ACC112 (cell line): ENCODE measurements at regions not wholly inside any gene's neighbourhood (a gene's known extent, or its start where the extent isn't known, plus 50 kb on each side); places are given as distances from the start of the nearest gene placed in this dataset.
"Not testable (repeated sequence)": the region's sequence is repeated elsewhere in the genome, so short reads cannot be mapped to it uniquely, and the experiment has no call there.

Source experiments
- H2AFZ ChIP-seq: fragments of 200-600 bp; sonication (generic); one replicate; pipeline ENCODE4 v1.6.0; 2017; ENCODE audit warnings: antibody characterized with exemption, low read length; ENCODE audit not compliant: unreplicated experiment
- H3K27ac ChIP-seq: fragments of 200-600 bp; sonication (generic); 2 replicates; pipeline ENCODE4 v1.5.1; 2014; ENCODE audit warnings: low read depth, mild to moderate bottlenecking, antibody characterized with exemption, low read length, moderate library complexity
- H3K27me3 ChIP-seq: fragments of 200-600 bp; sonication (generic); 2 replicates; pipeline ENCODE4 v1.6.1; 2014; ENCODE audit warnings: mild to moderate bottlenecking, antibody characterized with exemption, low read length, moderate library complexity, mixed read lengths; ENCODE audit not compliant: insufficient read depth
- H3K36me3 ChIP-seq: fragments of 200-600 bp; sonication (generic); 2 replicates; pipeline ENCODE4 v1.6.1; 2016; ENCODE audit warnings: mild to moderate bottlenecking, antibody characterized with exemption, low read length, moderate library complexity, mixed read lengths; ENCODE audit not compliant: insufficient read depth
- H3K4me1 ChIP-seq: fragments of 200-600 bp; sonication (generic); one replicate; pipeline ENCODE4 v1.6.1; 2016; ENCODE audit warnings: low read length, mixed read lengths; ENCODE audit not compliant: insufficient read depth, unreplicated experiment, control insufficient read depth
- H3K4me3 ChIP-seq: fragments of 200-600 bp; sonication (generic); 2 replicates; pipeline ENCODE4 v1.5.1; 2014; ENCODE audit warnings: mild to moderate bottlenecking, low read depth, low read length
- H3K79me2 ChIP-seq: fragments of 200-600 bp; sonication (generic); one replicate; pipeline ENCODE4 v1.6.0; 2016; ENCODE audit warnings: low read length; ENCODE audit not compliant: control insufficient read depth, unreplicated experiment, insufficient read depth

- Histone ChIP-seq H3K36me3 (no peaks in the 10 kb centered on the region), H3K4me3 (no peak overlapping the region), H2AFZ (no peak overlapping the region), H3K27me3 (no peaks in the 10 kb centered on the region), H3K4me1 (no peaks in the 10 kb centered on the region), H3K27ac (no peak overlapping the region), H3K79me2 (no peaks in the 10 kb centered on the region)
Observed at GRCh38 chrX:54615109-54615508, 85.1 kb downstream of the GNL3L start.

- H3K27ac ChIP-seq, result no peak overlapping the region
- no peaks in the 10 kb centered on the region for H3K79me2 ChIP-seq
- no peaks in the 10 kb centered on the region for H3K36me3 ChIP-seq
- no peaks in the 10 kb centered on the region for H3K27me3 ChIP-seq
- no peak overlapping the region for H3K4me3 ChIP-seq
- no peak overlapping the region for H2AFZ ChIP-seq
- H3K4me1 ChIP-seq, result no peaks in the 10 kb centered on the region
Observed at GRCh38 chrX:54633641-54634040, 103.6 kb downstream of the GNL3L start.

- no peaks in the 10 kb centered on the region for H3K79me2 ChIP-seq
- no peak overlapping the region for H2AFZ ChIP-seq
- H3K4me1 ChIP-seq, result no peaks in the 10 kb centered on the region
- peak overlapping the region; percentile 73 for H3K4me3 ChIP-seq
- no peaks in the 10 kb centered on the region for H3K36me3 ChIP-seq
- H3K27me3 ChIP-seq, result no peaks in the 10 kb centered on the region
- H3K27ac ChIP-seq, result peak overlapping the region; percentile 88
Observed at GRCh38 chrX:54639018-54639345, 109.0 kb downstream of the GNL3L start.

GRCh38 chrX:54639346-54640102 lies 109.5 kb downstream of the GNL3L start:
- H3K27ac ChIP-seq, result peak overlapping the region; percentile 88
- H3K79me2 ChIP-seq, result no peaks in the 10 kb centered on the region
- no peaks in the 10 kb centered on the region for H3K36me3 ChIP-seq
- no peaks in the 10 kb centered on the region for H3K27me3 ChIP-seq
- H3K4me1 ChIP-seq, result no peaks in the 10 kb centered on the region
- peak overlapping the region; percentile 73 for H3K4me3 ChIP-seq
- peak overlapping the region; percentile 35 for H2AFZ ChIP-seq

GRCh38 chrX:54640103-54640690 lies 110.2 kb downstream of the GNL3L start:
- Histone ChIP-seq H3K36me3 (no peaks in the 10 kb centered on the region), H3K4me1 (no peaks in the 10 kb centered on the region), H3K79me2 (no peaks in the 10 kb centered on the region), H3K4me3 (peak overlapping the region; percentile 56), H2AFZ (peak overlapping the region; percentile 35), H3K27me3 (no peaks in the 10 kb centered on the region), H3K27ac (peak overlapping the region; percentile 88)

GRCh38 chrX:54640736-54641135 lies 110.7 kb downstream of the GNL3L start:
- Histone ChIP-seq H3K4me1 (no peaks in the 10 kb centered on the region), H3K27ac (no peak overlapping the region), H3K79me2 (no peaks in the 10 kb centered on the region), H3K36me3 (no peaks in the 10 kb centered on the region), H3K4me3 (no peak overlapping the region), H2AFZ (no peak overlapping the region), H3K27me3 (no peaks in the 10 kb centered on the region)

GRCh38 chrX:54641530-54641929 lies 111.5 kb downstream of the GNL3L start:
- Histone ChIP-seq H3K27ac (no peak overlapping the region), H3K79me2 (no peaks in the 10 kb centered on the region), H3K4me1 (no peaks in the 10 kb centered on the region), H3K27me3 (no peaks in the 10 kb centered on the region), H3K4me3 (no peak overlapping the region), H3K36me3 (no peaks in the 10 kb centered on the region), H2AFZ (no peak overlapping the region)

- H2AFZ ChIP-seq, H3K27ac ChIP-seq, H3K36me3 ChIP-seq, H3K27me3 ChIP-seq, H3K79me2 ChIP-seq, H3K4me1 ChIP-seq, H3K4me3 ChIP-seq: not testable (repeated sequence)
Observed at GRCh38 chrX:54647607-54648006, 117.6 kb downstream of the GNL3L start.

- Histone ChIP-seq H3K79me2 (no peaks in the 10 kb centered on the region), H3K27me3 (no peaks in the 10 kb centered on the region)
Observed at GRCh38 chrX:54659547-54659946, 129.5 kb downstream of the GNL3L start.

GRCh38 chrX:54675762-54676161 lies 122.3 kb downstream of the ITIH6 start:
- no peaks in the 10 kb centered on the region for H3K79me2 ChIP-seq
- no peaks in the 10 kb centered on the region for H3K4me1 ChIP-seq
- no peak overlapping the region for H2AFZ ChIP-seq
- H3K36me3 ChIP-seq, result no peaks in the 10 kb centered on the region
- H3K27me3 ChIP-seq, result no peaks in the 10 kb centered on the region
- no peak overlapping the region for H3K27ac ChIP-seq
- H3K4me3 ChIP-seq, result no peak overlapping the region

More at GRCh38 chrX:54659547-54659946, 129.5 kb downstream of the GNL3L start:
- Histone ChIP-seq H2AFZ (no peak overlapping the region), H3K36me3 (no peaks in the 10 kb centered on the region), H3K4me3 (no peak overlapping the region), H3K27ac (no peak overlapping the region), H3K4me1 (no peaks in the 10 kb centered on the region)

- no peaks in the 10 kb centered on the region for H3K27me3 ChIP-seq
- H3K4me3 ChIP-seq, result no peak overlapping the region
Observed at GRCh38 chrX:54695231-54695630, 102.8 kb downstream of the ITIH6 start.

More at GRCh38 chrX:54695231-54695630, 102.8 kb downstream of the ITIH6 start:
- no peak overlapping the region for H3K27ac ChIP-seq
- H3K79me2 ChIP-seq, result no peaks in the 10 kb centered on the region
- H3K36me3 ChIP-seq, result no peaks in the 10 kb centered on the region
- no peak overlapping the region for H2AFZ ChIP-seq
- no peaks in the 10 kb centered on the region for H3K4me1 ChIP-seq
